ENCODE measurements at regions not wholly inside any gene's neighbourhood (a gene's known extent, or its start where the extent isn't known, plus 50 kb on each side); places are given as distances from the start of the nearest gene placed in this dataset.

- ChIA-PET CTCF (ENCODE audit: low intra/inter-chr PET ratio, low total read pairs) (no interaction called here), POLR2A (no interaction called here)
- Histone ChIP-seq H3K27me3 (ENCODE audit: control insufficient read depth in 1 of 2, insufficient read depth in 2 of 2, low read length in 2 of 2) (no peaks in the 10 kb centered on the region; a peak in 1 of 5 replicates), H3K79me2 (ENCODE audit: insufficient read depth, low read length) (no peaks in the 10 kb centered on the region), H4K20me1 (ENCODE audit: insufficient read depth, low read length) (no peaks in the 10 kb centered on the region), H3K4me1 (ENCODE audit: insufficient read depth, low read length) (no peaks in the 10 kb centered on the region), H3K4me2 (ENCODE audit: low read depth, low read length) (no peak overlapping the region), H3K27ac (ENCODE audit: extremely low read length, insufficient read depth, low read length) (no peak overlapping the region), H3K4me3 (replicated peaks in 1 of 3; ENCODE audit: insufficient read depth in 1 of 3, low read depth in 2 of 3, low read length in 3 of 3) (no peak overlapping the region), H2AFZ (ENCODE audit: low read length) (no peak overlapping the region), H3K9ac (ENCODE audit: insufficient read depth, low read depth, low read length) (no peak overlapping the region), H3K9me3 (ENCODE audit: low read length) (no peaks in the 10 kb centered on the region), H3K36me3 (replicated peaks in 1 of 2; ENCODE audit: control insufficient read depth in 1 of 2, insufficient read depth in 2 of 2, low read length in 2 of 2) (no peaks in the 10 kb centered on the region)
- in situ Hi-C loops (cut with HindIII; ENCODE audit: extremely low pct_ligation_motif_present, low pct_unique_long_range_greater_than_20kb), result no loop called here
- intact Hi-C loops (cut with micrococcal nuclease; ENCODE audit: unreplicated experiment), result no loop called here
- no peak for FAIRE-seq
- no peak for DNase-seq (ENCODE audit: low spot score)
- 0% methylated on average over 5 of the region's 5 CpGs for WGBS (ENCODE audit: low lambda C conversion rate)
- ATAC-seq, result no peak
- no TSS peak for BruUV-seq (replicated peaks)
- TF ChIP-seq, protein P1, sequence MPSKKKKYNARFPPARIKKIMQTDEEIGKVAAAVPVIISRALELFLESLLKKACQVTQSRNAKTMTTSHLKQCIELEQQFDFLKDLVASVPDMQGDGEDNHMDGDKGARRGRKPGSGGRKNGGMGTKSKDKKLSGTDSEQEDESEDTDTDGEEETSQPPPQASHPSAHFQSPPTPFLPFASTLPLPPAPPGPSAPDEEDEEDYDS (CRISPR knock-in tag; IDR thresholded peaks at IDR 0.05), result no peak
- TF ChIP-seq ZNF512 (CRISPR knock-in tag; IDR thresholded peaks at IDR 0.05) (no peak), STAT5B (CRISPR knock-in tag; IDR thresholded peaks at IDR 0.05) (no peak), SMAD1 (CRISPR knock-in tag; IDR thresholded peaks at IDR 0.05; ENCODE audit: borderline replicate concordance, low read depth) (no peak), KAT7 (CRISPR knock-in tag; IDR thresholded peaks at IDR 0.05; ENCODE audit: borderline replicate concordance) (no peak), HMG20B (CRISPR knock-in tag; conservative IDR thresholded peaks at IDR 0.05) (no peak), POLR2AphosphoS5 (IDR thresholded peaks at IDR 0.05; ENCODE audit: low read depth, low read length) (no peak), TBX2 (CRISPR knock-in tag; IDR thresholded peaks at IDR 0.05; ENCODE audit: borderline replicate concordance) (no peak), KAT8 (CRISPR knock-in tag; IDR thresholded peaks at IDR 0.05) (no peak), ZNF235 (CRISPR knock-in tag; IDR thresholded peaks at IDR 0.05; ENCODE audit: borderline replicate concordance) (no peak), ZNF350 (CRISPR knock-in tag; IDR thresholded peaks at IDR 0.05; ENCODE audit: borderline replicate concordance, low read depth) (no peak), ISL2 (CRISPR knock-in tag; IDR thresholded peaks at IDR 0.05) (no peak), ZNF414 (CRISPR knock-in tag; IDR thresholded peaks at IDR 0.05) (no peak), KDM6A (CRISPR knock-in tag; IDR thresholded peaks at IDR 0.05; ENCODE audit: low read depth) (no peak)
- TF ChIP-seq, protein P2, sequence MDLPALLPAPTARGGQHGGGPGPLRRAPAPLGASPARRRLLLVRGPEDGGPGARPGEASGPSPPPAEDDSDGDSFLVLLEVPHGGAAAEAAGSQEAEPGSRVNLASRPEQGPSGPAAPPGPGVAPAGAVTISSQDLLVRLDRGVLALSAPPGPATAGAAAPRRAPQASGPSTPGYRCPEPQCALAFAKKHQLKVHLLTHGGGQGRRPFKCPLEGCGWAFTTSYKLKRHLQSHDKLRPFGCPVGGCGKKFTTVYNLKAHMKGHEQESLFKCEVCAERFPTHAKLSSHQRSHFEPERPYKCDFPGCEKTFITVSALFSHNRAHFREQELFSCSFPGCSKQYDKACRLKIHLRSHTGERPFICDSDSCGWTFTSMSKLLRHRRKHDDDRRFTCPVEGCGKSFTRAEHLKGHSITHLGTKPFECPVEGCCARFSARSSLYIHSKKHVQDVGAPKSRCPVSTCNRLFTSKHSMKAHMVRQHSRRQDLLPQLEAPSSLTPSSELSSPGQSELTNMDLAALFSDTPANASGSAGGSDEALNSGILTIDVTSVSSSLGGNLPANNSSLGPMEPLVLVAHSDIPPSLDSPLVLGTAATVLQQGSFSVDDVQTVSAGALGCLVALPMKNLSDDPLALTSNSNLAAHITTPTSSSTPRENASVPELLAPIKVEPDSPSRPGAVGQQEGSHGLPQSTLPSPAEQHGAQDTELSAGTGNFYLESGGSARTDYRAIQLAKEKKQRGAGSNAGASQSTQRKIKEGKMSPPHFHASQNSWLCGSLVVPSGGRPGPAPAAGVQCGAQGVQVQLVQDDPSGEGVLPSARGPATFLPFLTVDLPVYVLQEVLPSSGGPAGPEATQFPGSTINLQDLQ (CRISPR knock-in tag; IDR thresholded peaks at IDR 0.05), result no peak
These were observed 388.8 kb downstream of the CBLN2 start for GRCh38 chr18:72155327-72155726.

Measured in HepG2 (cell line).